T47D (cell line): ENCODE measurements at regions not wholly inside any gene's neighbourhood (a gene's known extent, or its start where the extent isn't known, plus 50 kb on each side); places are given as distances from the start of the nearest gene placed in this dataset.
A peak's percentile ranks its signal among the peaks of the same experiment; 100 is the strongest.
"Not testable (repeated sequence)": the region's sequence is repeated elsewhere in the genome, so short reads cannot be mapped to it uniquely, and the experiment has no call there.

ENCODE experiments used
- DNase-seq, 2 experiments: peaks; one replicate each; pipeline versions ENCODE4 v3.0.0 to v3.0.0-alpha.2; 2011 to 2012; ENCODE audit warnings: low read depth in 1 of 2, low spot score in 1 of 2
- JUND ChIP-seq: IDR thresholded peaks from 2 replicates; pipeline ENCODE4 v1.6.1; 2012; ENCODE audit warnings: low read depth
- in situ Hi-C: cut with HindIII; loops from 2 replicates; pipeline ENCODE4 v1.10.0; 2016; ENCODE audit warnings: low sequenced_read_pairs, low pct_unique_long_range_greater_than_20kb

DNA sequence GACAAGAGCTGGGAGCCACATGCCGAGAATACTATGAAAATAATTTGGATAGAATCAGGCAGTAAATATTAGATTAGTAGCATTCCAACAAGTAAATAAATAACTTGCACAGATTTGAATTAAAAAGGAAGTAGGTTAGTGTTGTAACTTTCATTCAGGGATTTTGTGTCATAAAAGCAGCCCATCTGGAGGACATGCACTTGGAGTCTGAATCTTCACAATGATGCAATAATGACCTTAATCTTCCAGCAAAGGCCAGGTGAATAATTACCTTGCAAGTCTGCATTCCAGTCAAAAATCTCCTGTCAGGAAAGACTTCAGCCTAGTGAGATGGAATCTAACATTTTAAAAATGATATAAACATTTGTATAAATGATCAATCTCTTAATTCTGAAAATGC, 518.1 kb downstream of the KCNJ2 start:
- peak in 1 of 2 experiments; percentile 69 for DNase-seq
- no peak for TF ChIP-seq JUND
- in situ Hi-C loops, result no loop called here

DNA sequence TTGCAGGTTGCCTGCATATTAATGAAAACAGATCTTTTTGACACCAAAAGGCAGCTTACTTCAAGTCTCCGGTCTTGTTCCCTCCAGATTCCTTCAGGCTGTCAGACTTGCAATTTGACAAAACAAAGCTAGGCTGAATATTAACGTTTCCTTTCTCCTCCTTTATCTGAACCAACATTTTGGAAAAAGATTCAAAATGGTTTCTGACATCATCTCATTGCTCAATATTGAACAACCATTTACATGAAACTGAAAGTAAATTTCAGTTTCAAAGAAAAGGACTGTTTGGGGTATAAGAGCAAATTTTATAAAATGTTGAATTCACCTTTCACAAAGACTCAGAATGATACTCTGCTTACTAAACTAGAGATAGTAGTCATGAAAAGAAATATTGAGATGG, 521.8 kb downstream of the KCNJ2 start:
- in situ Hi-C loops, result no loop called here
- DNase-seq, result no peak
- no peak for TF ChIP-seq JUND

DNA sequence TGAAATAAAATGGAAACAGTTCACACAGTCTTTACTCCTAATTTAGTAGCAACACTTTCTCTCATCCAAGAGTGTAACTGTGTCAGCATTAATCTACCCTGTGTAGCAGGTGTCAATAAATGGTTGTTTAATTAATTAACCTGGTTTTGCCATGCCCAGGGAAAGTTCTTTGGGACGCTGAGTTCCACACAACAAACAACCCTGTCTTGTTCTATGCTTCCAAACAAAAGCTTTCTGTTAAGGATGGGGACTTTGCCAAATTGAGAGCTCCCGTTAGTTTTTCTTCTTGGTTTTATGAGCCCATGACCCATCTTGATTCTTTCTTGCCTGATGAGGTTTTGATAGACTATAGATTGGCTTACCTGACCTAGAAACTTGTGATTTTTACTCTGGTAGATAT, 530.1 kb downstream of the KCNJ2 start:
- no peak for DNase-seq
- TF ChIP-seq JUND, result no peak
- in situ Hi-C loops, result no loop called here

DNA sequence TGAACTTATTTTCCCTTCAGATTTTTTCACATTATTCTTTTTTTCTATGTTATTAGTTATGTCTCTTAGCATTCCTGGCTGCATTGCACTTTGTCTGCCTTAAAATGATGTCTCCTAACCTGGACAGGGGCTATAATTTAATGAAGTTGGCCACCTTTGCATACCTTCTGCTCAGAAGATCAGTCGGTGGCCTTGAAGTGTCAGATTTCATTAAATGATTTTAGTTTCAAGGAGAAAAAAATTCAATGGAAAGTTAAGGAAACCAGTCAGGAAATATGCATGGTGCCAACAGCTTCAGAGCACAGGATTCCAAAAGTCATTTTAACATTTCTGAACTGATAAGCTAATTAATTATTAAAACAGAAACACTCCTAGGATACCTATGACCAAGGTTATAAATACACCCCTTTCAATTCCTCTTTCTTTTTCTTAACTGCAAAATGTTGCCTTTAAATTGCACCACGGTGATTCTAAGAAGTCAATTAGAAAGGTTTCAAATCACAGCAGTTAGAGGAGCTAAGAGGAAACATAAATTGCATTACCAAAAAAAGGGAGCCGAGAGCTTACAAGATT, 533.4 kb downstream of the KCNJ2 start:
- in situ Hi-C loops, result no loop called here
- no peak for TF ChIP-seq JUND
- no peak for DNase-seq

DNA sequence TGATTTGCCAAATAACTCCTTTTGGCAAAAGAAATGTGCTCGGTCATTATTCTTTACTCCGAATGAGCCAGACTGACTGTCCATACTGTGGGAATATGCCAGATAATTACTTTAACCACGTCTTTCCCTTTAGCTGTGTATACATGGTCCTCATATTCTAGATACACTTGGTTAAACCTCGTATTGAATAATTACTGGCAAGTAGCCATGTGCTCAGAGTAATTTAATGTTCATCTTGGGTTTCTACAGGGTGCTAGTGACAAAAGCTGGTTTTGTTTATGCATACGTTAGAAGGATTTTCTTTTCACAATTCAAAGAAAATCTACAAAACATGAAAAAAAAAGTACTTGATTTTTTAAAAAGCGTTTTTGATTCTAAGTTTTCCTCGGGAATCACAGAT, 540.3 kb downstream of the KCNJ2 start:
- TF ChIP-seq JUND, result no peak
- no peak for DNase-seq

DNA sequence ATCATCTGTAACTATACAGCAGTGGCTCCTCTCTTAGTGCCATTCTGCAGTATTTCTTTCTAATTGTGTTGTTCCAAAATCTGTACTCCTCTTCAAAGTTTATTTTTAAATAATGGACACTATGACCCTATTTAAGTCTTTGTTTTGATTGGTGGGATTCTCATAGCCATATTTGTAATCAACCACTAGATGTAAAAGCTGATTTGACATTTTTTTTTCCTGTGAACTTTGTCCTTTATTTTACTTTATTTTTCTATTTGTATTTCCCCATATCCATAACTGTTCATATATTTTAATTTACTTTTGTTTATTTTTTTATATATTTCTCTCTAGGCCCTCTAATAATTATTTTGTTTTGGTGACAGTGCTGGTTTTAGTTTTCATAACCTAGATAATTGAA, 544.4 kb downstream of the KCNJ2 start:
- DNase-seq, result no peak
- TF ChIP-seq JUND, result no peak
- in situ Hi-C loops, result no loop called here

More for the DNA sequence above, 540.3 kb downstream of the KCNJ2 start:
- in situ Hi-C loops, result no loop called here

DNA sequence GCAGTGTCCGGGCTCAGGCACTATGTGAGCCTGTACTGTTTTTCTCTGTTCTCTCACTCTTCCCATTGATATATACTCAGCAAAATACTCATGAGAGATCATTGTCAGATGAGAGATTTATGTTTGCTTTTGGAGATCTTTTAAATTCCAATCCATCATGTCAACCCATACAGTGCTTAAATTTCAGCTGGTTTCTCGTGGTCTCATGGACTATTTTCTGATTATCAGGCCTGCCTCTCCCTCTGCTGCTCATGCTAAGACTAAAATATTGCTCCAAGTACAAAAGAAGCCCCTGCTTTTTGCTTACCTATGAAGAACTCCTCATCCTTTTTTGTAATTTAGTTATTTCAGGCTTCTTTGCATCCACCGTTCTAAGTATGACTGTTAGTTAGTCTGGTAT, 547.2 kb downstream of the KCNJ2 start:
- DNase-seq, result no peak
- TF ChIP-seq JUND, result no peak
- in situ Hi-C loops, result no loop called here

DNA sequence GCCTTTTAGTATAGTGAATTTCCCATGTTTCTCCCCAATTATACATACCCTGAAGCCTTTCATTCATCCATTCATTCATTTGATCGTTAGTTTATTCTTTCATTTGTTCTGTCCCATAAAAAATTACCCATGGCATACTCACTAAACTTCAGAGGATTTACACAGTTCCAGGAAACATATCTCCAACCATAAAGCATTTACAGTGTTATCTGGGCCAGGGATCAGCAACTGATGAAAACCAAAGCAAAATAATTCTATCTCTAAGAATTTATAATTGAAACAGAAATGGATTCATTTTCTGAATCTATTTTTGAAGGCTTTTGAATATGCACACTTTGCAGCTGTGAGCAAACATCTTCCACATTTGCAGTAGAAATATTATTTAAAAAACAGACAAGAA, 547.7 kb downstream of the KCNJ2 start:
- in situ Hi-C loops, result no loop called here
- no peak for DNase-seq
- TF ChIP-seq JUND, result no peak

DNA sequence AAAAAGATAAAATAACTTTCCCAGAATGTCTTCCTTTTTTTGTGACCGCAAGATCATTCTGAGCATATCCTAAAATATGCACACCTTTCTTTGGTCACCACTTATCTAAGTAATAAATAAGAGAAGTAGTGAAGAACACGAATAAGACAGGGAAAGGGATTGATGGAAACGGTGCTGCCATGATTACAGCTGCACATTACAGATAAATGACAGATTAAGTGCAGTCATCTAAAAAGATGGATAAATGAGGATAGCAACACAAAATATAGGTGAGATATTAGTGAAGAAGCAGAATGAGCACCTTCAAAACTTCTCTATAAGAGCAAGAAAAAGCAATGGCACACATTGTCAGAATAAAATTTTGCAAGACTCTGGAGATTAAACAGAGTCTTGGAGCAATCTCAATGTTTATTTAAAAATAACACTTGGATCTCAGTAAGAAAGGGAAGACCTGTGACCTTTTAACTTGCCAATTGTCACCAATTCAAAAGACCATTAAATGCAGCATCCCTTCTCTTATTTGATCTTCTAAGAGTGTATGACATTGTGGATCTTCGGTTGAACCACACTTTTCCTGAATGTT, 567.1 kb downstream of the KCNJ2 start:
- no peak for DNase-seq
- no peak for TF ChIP-seq JUND
- in situ Hi-C loops, result no loop called here

DNA sequence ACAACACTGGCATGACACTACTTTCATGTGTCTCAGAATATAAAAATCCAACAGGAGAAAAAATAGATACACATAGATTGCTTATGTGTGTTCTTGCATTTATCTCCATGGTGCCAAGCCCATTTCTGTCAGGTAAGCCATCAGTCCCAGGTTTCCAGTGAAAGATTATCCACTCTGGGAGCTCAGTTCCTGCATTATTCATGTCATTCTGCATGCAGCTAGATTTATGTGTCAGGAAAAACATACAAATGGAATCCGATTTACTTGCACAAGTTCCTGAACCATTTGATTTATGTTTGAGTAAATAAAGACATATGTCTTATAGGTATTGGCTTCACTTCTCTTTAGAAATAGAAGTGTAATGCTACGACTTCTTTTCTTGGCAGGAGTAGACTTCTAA, 569.7 kb downstream of the KCNJ2 start:
- no peak for DNase-seq
- in situ Hi-C loops, result no loop called here
- TF ChIP-seq JUND, result no peak

DNA sequence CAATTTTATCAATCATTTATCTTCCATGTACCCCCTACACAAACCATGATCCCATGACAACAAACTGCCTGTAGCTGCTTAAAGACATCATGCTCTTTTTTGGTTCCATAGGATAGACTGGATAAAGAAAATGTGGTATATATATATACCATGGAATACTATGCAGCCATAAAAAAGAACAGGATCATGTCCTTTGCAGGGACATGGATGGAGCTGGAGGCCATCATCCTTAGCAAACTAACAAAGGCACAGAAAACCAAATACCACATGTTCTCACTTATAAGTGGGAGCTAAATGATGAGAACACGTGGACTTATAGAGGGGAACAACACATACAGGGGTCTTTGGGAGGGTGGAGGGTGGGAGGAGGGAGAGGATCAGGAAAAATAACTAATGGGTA, 577.2 kb downstream of the KCNJ2 start:
- DNase-seq, in situ Hi-C loops: not testable (repeated sequence)

DNA sequence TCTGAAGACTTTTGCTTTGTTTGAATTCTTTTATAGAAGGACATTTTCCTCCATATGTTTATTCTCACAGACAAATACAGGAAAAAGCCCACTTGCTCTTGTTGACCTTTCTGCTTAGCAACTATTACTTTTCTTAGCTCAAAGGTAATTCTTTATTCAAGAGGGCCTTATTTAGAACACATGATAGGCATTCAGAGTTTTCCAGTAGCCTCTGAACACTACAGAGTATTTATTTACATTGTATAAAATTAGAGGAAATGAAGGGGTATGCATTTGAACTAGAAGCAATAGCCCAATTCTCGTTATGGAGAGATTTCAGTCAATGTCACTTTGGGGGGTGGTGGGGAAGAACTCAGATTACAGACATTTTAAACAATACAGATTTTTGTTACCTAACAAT, 581.7 kb downstream of the KCNJ2 start:
- DNase-seq, result no peak
- in situ Hi-C loops, result no loop called here
- TF ChIP-seq JUND, result no peak

DNA sequence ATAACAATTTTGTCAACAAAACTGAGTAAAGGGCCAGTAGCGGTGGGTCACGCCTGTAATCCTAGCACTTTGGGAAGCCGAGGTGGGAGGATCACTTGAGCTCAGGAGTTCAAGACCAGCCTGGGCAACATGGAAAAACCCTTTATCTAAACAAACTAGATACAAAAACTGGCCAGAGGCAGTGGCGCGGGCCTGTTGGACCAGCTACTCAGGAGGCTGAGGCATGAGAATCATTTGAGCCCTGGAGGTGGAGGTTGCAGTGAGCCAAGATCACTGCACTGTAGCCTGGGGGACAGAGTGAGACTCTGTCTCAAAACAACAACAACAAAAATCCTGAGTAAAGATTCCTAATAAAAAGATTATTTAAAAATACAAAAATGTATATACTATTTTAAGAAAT, 583.1 kb downstream of the KCNJ2 start:
- DNase-seq, in situ Hi-C loops: not testable (repeated sequence)

DNA sequence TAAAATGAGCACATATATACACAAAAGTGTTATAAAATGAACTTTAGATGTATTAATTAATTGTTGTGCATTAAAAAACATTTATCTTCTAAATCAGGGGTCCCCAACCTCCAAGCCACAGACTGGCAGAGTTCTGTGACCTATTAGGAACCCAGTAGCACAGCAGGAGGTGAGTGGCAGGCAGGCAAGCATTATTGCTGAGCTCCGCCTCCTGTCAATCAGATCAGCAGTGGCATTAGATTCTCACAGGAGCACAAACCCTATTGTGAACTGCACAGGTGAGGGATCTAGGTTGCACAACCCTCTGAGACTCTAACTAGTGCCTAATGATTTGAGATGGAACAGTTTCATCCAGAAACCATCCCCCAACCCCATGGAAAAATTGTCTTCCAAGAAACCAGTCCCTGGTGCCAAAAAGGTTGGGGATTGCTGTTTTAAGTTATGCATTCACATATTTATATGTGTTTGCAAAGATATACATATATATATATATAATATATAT, 583.7 kb downstream of the KCNJ2 start:
- in situ Hi-C loops, result no loop called here
- no peak for DNase-seq
- no peak for TF ChIP-seq JUND
